ENCODE measurements at regions not wholly inside any gene's neighbourhood (a gene's known extent, or its start where the extent isn't known, plus 50 kb on each side); places are given as distances from the start of the nearest gene placed in this dataset.

DNA sequence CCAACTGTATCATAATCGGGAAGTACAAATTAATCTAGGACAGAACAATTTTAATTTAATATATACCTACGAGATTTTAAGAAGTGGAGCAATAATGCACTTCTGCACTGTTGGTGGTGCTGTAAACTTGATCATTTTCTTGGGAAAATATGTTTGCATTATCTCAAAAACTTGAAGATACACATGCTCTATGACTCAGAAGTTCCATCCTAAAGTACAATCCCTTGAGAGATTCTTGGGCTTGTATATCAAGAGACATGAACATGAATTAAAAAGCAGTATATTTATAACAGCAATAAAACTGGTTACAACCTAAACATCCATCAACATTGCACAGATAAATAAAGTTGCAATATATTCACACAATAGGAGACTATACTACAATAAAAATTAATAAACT lies 168.8 kb downstream of the CLCN4 start:
- Histone ChIP-seq H3K4me3 (no peak overlapping the region), H3K4me1 (no peaks in the 10 kb centered on the region), H3K36me3 (no peaks in the 10 kb centered on the region), H3K27me3 (replicated peaks in 1 of 7) (no peaks in the 10 kb centered on the region), H3K27ac (no peak overlapping the region), H3K9me3 (no peaks in the 10 kb centered on the region)
- DNase-seq: no peak
- WGBS, 5 donors: 67 to 95% (median 75%) methylated on average over 2 of the region's 2 CpGs
- intact Hi-C loops (cut with DNase I; ENCODE audit: low total_unique reads): no loop called here
- TF ChIP-seq POLR2A (IDR thresholded peaks at IDR 0.05) (no peak), POLR2AphosphoS5 (IDR thresholded peaks at IDR 0.05) (no peak)
- TF ChIP-seq, protein P1, sequence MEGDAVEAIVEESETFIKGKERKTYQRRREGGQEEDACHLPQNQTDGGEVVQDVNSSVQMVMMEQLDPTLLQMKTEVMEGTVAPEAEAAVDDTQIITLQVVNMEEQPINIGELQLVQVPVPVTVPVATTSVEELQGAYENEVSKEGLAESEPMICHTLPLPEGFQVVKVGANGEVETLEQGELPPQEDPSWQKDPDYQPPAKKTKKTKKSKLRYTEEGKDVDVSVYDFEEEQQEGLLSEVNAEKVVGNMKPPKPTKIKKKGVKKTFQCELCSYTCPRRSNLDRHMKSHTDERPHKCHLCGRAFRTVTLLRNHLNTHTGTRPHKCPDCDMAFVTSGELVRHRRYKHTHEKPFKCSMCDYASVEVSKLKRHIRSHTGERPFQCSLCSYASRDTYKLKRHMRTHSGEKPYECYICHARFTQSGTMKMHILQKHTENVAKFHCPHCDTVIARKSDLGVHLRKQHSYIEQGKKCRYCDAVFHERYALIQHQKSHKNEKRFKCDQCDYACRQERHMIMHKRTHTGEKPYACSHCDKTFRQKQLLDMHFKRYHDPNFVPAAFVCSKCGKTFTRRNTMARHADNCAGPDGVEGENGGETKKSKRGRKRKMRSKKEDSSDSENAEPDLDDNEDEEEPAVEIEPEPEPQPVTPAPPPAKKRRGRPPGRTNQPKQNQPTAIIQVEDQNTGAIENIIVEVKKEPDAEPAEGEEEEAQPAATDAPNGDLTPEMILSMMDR (IDR thresholded peaks at IDR 0.05 in 8 of 11, conservative IDR thresholded peaks at IDR 0.05 in 3 of 11): no peak

DNA sequence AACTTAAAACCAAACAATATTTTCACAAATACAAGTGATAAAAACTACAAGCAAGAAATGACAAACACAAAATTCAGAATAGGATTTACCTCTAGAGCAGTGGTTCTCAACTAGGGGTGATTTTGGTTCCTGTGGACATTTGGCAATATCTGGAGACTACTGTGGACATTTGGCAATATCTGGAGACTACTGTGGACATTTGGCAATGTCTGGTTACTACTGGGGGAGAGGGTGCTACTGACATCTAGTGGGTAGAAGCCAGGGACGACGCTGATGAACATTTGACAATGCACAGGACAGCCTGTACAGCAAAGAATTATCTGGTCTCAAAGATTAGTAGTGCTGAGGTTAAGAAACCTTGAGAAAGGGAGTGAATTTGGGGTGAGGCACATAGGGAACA lies 169.8 kb downstream of the CLCN4 start:
- H3K9me3 ChIP-seq: no peaks in the 10 kb centered on the region
- H3K27me3 ChIP-seq (replicated peaks in 1 of 7): no peaks in the 10 kb centered on the region
- no peaks in the 10 kb centered on the region for H3K4me1 ChIP-seq
- H3K36me3 ChIP-seq: no peaks in the 10 kb centered on the region
- DNase-seq: no peak
- no peak for TF ChIP-seq POLR2A (IDR thresholded peaks at IDR 0.05)
- no peak for TF ChIP-seq POLR2AphosphoS5 (IDR thresholded peaks at IDR 0.05)
- 34 to 77% (median 53%) methylated on average over 2 of the region's 2 CpGs for WGBS, 5 donors
- H3K27ac ChIP-seq: no peak overlapping the region
- intact Hi-C loops (cut with DNase I; ENCODE audit: low total_unique reads): no loop called here
- H3K4me3 ChIP-seq: no peak overlapping the region

DNA sequence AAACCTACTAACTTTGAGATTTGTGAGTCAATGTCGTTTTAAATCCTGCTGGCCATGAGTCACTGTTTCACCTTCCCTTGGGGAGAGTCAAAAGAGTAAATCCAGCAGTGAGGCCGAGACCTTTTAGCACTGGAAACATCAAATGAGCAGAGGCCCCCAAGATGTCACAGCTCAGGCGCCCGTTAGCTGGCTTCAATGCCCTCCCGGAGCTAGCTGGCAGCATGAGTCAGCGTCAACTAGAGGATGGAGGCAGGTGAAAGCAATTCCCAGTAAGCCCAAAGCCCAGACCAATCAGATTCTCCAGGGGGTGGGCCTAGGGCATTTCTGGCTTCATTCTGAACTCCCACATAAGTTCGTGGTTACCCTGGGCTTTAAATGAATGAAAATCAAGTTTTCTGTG lies 170.9 kb downstream of the CLCN4 start:
- no peak overlapping the region for H3K27ac ChIP-seq
- 50 to 86% (median 70%) methylated on average over 7 of the region's 7 CpGs for WGBS, 5 donors
- no peaks in the 10 kb centered on the region for H3K27me3 ChIP-seq (replicated peaks in 1 of 7)
- H3K4me1 ChIP-seq: no peaks in the 10 kb centered on the region
- DNase-seq: no peak
- H3K4me3 ChIP-seq: no peak overlapping the region
- no peak for TF ChIP-seq POLR2A (IDR thresholded peaks at IDR 0.05)
- TF ChIP-seq POLR2AphosphoS5 (IDR thresholded peaks at IDR 0.05): no peak
- TF ChIP-seq, protein P1 (IDR thresholded peaks at IDR 0.05 in 8 of 11, conservative IDR thresholded peaks at IDR 0.05 in 3 of 11): no peak
- intact Hi-C loops (cut with DNase I; ENCODE audit: low total_unique reads): no loop called here
- H3K36me3 ChIP-seq: no peaks in the 10 kb centered on the region
- no peaks in the 10 kb centered on the region for H3K9me3 ChIP-seq

DNA sequence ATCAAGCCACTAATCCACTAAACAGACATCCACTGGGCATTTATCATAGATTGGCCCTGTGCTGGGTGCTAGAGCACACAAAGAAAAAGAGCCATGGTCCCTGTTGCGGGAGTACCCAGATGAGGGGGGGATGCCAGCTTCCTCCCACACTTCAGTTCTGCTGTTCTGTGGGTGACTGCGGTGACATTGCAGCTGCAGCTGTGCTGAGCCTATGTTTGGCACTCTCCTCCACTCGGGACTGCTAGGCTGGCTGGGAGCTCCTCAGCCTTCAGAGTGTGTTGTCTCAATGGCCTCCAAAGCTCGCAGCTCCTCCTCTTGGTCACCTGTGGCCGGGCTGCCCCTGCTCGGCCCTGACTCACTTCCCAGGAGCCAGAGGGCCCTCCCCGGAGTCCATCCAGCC lies 173.2 kb downstream of the CLCN4 start:
- WGBS, 5 donors: 72 to 92% (median 83%) methylated on average over 3 to 7 of the region's 7 CpGs
- DNase-seq: no peak
- TF ChIP-seq POLR2A (IDR thresholded peaks at IDR 0.05): no peak
- no peak for TF ChIP-seq POLR2AphosphoS5 (IDR thresholded peaks at IDR 0.05)
- TF ChIP-seq, protein P1 (IDR thresholded peaks at IDR 0.05 in 8 of 11, conservative IDR thresholded peaks at IDR 0.05 in 3 of 11): no peak
- no peaks in the 10 kb centered on the region for H3K27me3 ChIP-seq (replicated peaks in 1 of 7)
- H3K36me3 ChIP-seq: no peaks in the 10 kb centered on the region
- no peaks in the 10 kb centered on the region for H3K9me3 ChIP-seq
- H3K27ac ChIP-seq: no peak overlapping the region
- intact Hi-C loops (cut with DNase I; ENCODE audit: low total_unique reads): no loop called here
- H3K4me3 ChIP-seq: no peak overlapping the region
- no peaks in the 10 kb centered on the region for H3K4me1 ChIP-seq

DNA sequence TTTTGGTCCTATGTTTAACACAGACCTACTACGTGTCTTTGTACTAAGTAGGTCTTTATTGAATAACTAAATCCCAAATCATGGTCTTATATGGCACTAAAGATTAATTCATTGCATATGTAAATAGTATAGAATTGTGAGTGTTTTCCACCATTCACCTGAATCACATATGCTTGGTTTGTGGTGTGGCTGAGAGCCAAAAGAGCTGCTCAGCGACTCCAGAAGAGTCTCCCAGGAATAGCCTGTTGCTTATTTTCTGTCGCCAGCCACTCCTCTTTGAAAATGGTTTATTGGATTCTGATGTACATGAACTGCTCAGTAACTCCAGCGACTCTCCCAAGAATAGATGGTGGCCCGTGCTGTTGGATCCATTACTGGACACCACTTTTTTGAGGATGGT lies 184.5 kb downstream of the CLCN4 start:
- H3K27ac ChIP-seq: no peak overlapping the region
- 53 to 91% (median 78%) methylated on average over 3 to 5 of the region's 5 CpGs for WGBS, 5 donors
- TF ChIP-seq POLR2A (IDR thresholded peaks at IDR 0.05): no peak
- no peak for TF ChIP-seq POLR2AphosphoS5 (IDR thresholded peaks at IDR 0.05)
- TF ChIP-seq, protein P1 (IDR thresholded peaks at IDR 0.05 in 8 of 11, conservative IDR thresholded peaks at IDR 0.05 in 3 of 11): no peak
- no peak overlapping the region for H3K4me3 ChIP-seq
- H3K27me3 ChIP-seq (replicated peaks in 1 of 7): peaks cover 0 to 14% (median 0%) of the 10 kb centered on the region in 7 donors
- no peaks in the 10 kb centered on the region for H3K4me1 ChIP-seq
- intact Hi-C loops (cut with DNase I; ENCODE audit: low total_unique reads): no loop called here
- DNase-seq: no peak
- no peaks in the 10 kb centered on the region for H3K9me3 ChIP-seq
- no peaks in the 10 kb centered on the region for H3K36me3 ChIP-seq

All from spleen (tissue), 11 donors.